AG09319 (cell line): ENCODE measurements at regions not wholly inside any gene's neighbourhood (a gene's known extent, or its start where the extent isn't known, plus 50 kb on each side); places are given as distances from the start of the nearest gene placed in this dataset.

Source experiments
- DNase-seq: peaks from one replicate; pipeline ENCODE4 v3.0.0-alpha.2; 2010; ENCODE audit warnings: low read depth; ENCODE audit errors: extremely low read depth
- CTCF ChIP-seq: IDR thresholded peaks from 2 replicates; pipeline ENCODE4 v1.5.1; 2011; ENCODE audit warnings: low read depth, mild to moderate bottlenecking, inconsistent platforms, low read length, moderate library complexity

- no peak for TF ChIP-seq CTCF
- DNase-seq = no peak
Measured at GRCh38 chr6:43887906-43888683, 118.1 kb downstream of the VEGFA start.

- DNase-seq = no peak
- TF ChIP-seq CTCF = no peak
Measured at GRCh38 chr6:43887340-43887858, 117.4 kb downstream of the VEGFA start.

- no peak for TF ChIP-seq CTCF
- DNase-seq = no peak
Measured at GRCh38 chr6:43886717-43887339, 116.8 kb downstream of the VEGFA start.

- no peak for TF ChIP-seq CTCF
- no peak for DNase-seq
Measured at GRCh38 chr6:43886067-43886461, 116.1 kb downstream of the VEGFA start.

GRCh38 chr6:43885399-43886066 lies 115.5 kb downstream of the VEGFA start:
- DNase-seq = no peak
- no peak for TF ChIP-seq CTCF

- no peak for TF ChIP-seq CTCF
- no peak for DNase-seq
Measured at GRCh38 chr6:43884652-43885022, 114.6 kb downstream of the VEGFA start.
